ENCODE measurements at regions not wholly inside any gene's neighbourhood (a gene's known extent, or its start where the extent isn't known, plus 50 kb on each side); places are given as distances from the start of the nearest gene placed in this dataset.

DNA sequence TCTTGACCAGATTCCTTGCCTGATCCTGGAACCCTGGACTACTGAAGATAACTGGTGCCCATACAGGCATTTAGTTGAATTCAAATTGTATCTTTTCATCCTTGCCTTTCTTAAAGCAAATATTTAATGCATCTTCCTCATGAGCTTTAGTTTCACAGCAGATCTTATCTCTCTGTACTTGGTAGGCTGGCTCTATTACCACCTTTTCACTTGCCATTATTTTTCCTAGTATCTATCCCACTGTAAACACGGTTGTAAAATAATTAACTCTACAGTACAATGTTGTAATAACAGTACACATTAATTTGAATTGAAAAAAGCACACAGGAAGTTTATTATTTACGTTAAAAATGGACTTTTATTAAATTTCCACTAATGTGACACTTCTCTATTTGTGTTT, 1286.9 kb downstream of the GRIK2 start:
- H3K27me3 ChIP-seq (ENCODE audit: control insufficient read depth, insufficient read depth, low read length, poor library complexity, severe bottlenecking): no peaks in the 10 kb centered on the region

DNA sequence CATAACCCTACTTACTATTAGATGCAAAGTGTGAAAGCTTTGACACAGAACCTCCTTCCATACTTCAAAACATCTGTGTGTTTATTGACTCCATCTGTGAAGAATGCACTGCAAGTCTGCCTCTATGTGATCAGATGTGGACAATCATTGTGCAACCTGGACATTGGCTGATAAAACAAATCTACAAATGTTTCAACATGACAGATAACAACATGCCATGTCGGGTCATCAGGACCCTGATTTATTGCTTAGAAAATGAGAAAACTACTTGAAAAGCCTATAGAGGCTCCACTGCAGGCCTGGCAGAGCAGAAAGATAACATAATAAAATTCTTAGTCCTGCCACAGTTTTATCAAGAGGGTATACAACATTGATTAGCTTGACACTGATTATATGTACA, 1286.4 kb downstream of the GRIK2 start:
- H3K36me3 Mint-ChIP-seq (ENCODE audit: low read depth): no peaks in the 10 kb centered on the region
- TF ChIP-seq, protein P1, sequence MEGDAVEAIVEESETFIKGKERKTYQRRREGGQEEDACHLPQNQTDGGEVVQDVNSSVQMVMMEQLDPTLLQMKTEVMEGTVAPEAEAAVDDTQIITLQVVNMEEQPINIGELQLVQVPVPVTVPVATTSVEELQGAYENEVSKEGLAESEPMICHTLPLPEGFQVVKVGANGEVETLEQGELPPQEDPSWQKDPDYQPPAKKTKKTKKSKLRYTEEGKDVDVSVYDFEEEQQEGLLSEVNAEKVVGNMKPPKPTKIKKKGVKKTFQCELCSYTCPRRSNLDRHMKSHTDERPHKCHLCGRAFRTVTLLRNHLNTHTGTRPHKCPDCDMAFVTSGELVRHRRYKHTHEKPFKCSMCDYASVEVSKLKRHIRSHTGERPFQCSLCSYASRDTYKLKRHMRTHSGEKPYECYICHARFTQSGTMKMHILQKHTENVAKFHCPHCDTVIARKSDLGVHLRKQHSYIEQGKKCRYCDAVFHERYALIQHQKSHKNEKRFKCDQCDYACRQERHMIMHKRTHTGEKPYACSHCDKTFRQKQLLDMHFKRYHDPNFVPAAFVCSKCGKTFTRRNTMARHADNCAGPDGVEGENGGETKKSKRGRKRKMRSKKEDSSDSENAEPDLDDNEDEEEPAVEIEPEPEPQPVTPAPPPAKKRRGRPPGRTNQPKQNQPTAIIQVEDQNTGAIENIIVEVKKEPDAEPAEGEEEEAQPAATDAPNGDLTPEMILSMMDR (conservative IDR thresholded peaks at IDR 0.05): no peak
- H3K4me3 ChIP-seq (ENCODE audit: low read length): no peak overlapping the region
- H3K9me3 Mint-ChIP-seq: no peaks in the 10 kb centered on the region
- H3K9ac ChIP-seq (ENCODE audit: extremely low read depth, low read length, poor library complexity, severe bottlenecking): no peak overlapping the region
- H3K27ac ChIP-seq (ENCODE audit: low read depth, low read length): no peak overlapping the region
- H3K27me3 Mint-ChIP-seq (ENCODE audit: insufficient read depth): no peaks in the 10 kb centered on the region
- WGBS, 2 experiments (ENCODE audit: insufficient coverage in 1 of 2, insufficient read length in 1 of 2): 71% methylated on average over 1 of the region's 1 CpG; no CpG with 5 or more reads in 1 of the 2 experiments
- H3K27ac Mint-ChIP-seq: no peak overlapping the region
- no peaks in the 10 kb centered on the region for H3K9me3 ChIP-seq (ENCODE audit: control insufficient read depth, low read length)
- H3K4me1 Mint-ChIP-seq: peaks cover 19% of the 10 kb centered on the region
- no peak for DNase-seq
- no peaks in the 10 kb centered on the region for H3K36me3 ChIP-seq (ENCODE audit: control insufficient read depth, insufficient read depth, low read length)
- no peaks in the 10 kb centered on the region for H3K27me3 ChIP-seq (ENCODE audit: control insufficient read depth, insufficient read depth, low read length, poor library complexity, severe bottlenecking)
- peaks cover 10% of the 10 kb centered on the region for H3K4me1 ChIP-seq (ENCODE audit: control insufficient read depth, insufficient read depth, low read length)
- H3K4me3 Mint-ChIP-seq: no peak overlapping the region

More for the DNA sequence above, 1286.9 kb downstream of the GRIK2 start:
- Histone ChIP-seq H3K9me3 (ENCODE audit: control insufficient read depth, low read length) (no peaks in the 10 kb centered on the region), H3K9ac (ENCODE audit: extremely low read depth, low read length, poor library complexity, severe bottlenecking) (no peak overlapping the region), H3K27ac (ENCODE audit: low read depth, low read length) (no peak overlapping the region), H3K36me3 (ENCODE audit: control insufficient read depth, insufficient read depth, low read length) (no peaks in the 10 kb centered on the region), H3K4me1 (ENCODE audit: control insufficient read depth, insufficient read depth, low read length) (peaks cover 10% of the 10 kb centered on the region), H3K4me3 (ENCODE audit: low read length) (no peak overlapping the region)
- Mint-ChIP-seq H3K4me3 (no peak overlapping the region), H3K4me1 (peaks cover 21% of the 10 kb centered on the region), H3K9me3 (no peaks in the 10 kb centered on the region), H3K27ac (no peak overlapping the region), H3K27me3 (ENCODE audit: insufficient read depth) (no peaks in the 10 kb centered on the region), H3K36me3 (ENCODE audit: low read depth) (no peaks in the 10 kb centered on the region)
- DNase-seq: no peak
- 85% methylated on average over 2 of the region's 2 CpGs; no CpG with 5 or more reads in 1 of the 2 experiments for WGBS, 2 experiments (ENCODE audit: insufficient coverage in 1 of 2, insufficient read length in 1 of 2)
- TF ChIP-seq, protein P1 (conservative IDR thresholded peaks at IDR 0.05): no peak

DNA sequence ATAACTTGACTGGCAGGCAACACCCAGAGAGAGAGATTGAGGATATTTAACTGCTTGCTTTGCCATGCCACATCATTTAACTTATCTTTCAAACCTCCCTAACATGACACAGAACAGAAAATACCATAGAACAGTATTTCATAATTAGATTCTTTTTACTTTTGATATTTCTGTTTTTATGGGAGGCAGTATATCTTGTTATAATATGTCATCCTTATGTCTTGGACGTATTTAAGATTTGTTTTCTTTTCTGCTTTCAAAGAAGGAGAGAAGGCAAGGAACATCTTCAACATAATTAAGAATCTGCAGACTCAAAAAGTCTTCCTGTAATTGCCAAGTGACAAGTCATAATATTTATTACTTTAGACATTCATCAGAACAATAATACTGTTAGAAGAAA, 1283.7 kb downstream of the GRIK2 start:
- H3K9me3 Mint-ChIP-seq: no peaks in the 10 kb centered on the region
- Histone ChIP-seq H3K36me3 (ENCODE audit: control insufficient read depth, insufficient read depth, low read length) (no peaks in the 10 kb centered on the region), H3K27me3 (ENCODE audit: control insufficient read depth, insufficient read depth, low read length, poor library complexity, severe bottlenecking) (no peaks in the 10 kb centered on the region), H3K9me3 (ENCODE audit: control insufficient read depth, low read length) (no peaks in the 10 kb centered on the region), H3K9ac (ENCODE audit: extremely low read depth, low read length, poor library complexity, severe bottlenecking) (no peak overlapping the region), H3K4me3 (ENCODE audit: low read length) (no peak overlapping the region), H3K4me1 (ENCODE audit: control insufficient read depth, insufficient read depth, low read length) (peaks cover 10% of the 10 kb centered on the region), H3K27ac (ENCODE audit: low read depth, low read length) (no peak overlapping the region)
- H3K4me3 Mint-ChIP-seq: no peak overlapping the region
- TF ChIP-seq, protein P1 (conservative IDR thresholded peaks at IDR 0.05): no peak
- H3K36me3 Mint-ChIP-seq (ENCODE audit: low read depth): no peaks in the 10 kb centered on the region
- DNase-seq: no peak
- H3K27me3 Mint-ChIP-seq (ENCODE audit: insufficient read depth): no peaks in the 10 kb centered on the region
- H3K4me1 Mint-ChIP-seq: peaks cover 22% of the 10 kb centered on the region
- WGBS, 2 experiments (ENCODE audit: insufficient coverage in 1 of 2, insufficient read length in 1 of 2): 70% methylated on average over 1 of the region's 1 CpG; no CpG with 5 or more reads in 1 of the 2 experiments
- H3K27ac Mint-ChIP-seq: no peak overlapping the region
